HepG2 (cell line): ENCODE measurements at regions not wholly inside any gene's neighbourhood (a gene's known extent, or its start where the extent isn't known, plus 50 kb on each side); places are given as distances from the start of the nearest gene placed in this dataset.

Source experiments
- ATAC-seq: fragments of 200-7000 bp; cut with Tn5 transposase; 3 replicates; pipeline ENCODE4 v1.9.1; 2020; ENCODE audit warnings: mild to moderate bottlenecking, moderate library complexity
- BruUV-seq: library from RNA; stranded (reverse); fragments of 400-500 nt; replicated peaks from 2 replicates; lab custom pipeline; 2021; lab: Mats Ljungman, UMichigan
- CTCF ChIA-PET: fragments of 300-600 bp; formaldehyde crosslinking; extraction: SDS; loops from one replicate; lab custom pipeline; 2021; ENCODE audit warnings: low total read pairs, inconsistent platforms, low intra/inter-chr PET ratio; lab: Yijun Ruan, JAX
- POLR2A ChIA-PET: fragments of 350-600 bp; sonication (Branson Sonifier 250); formaldehyde crosslinking; loops from one replicate; lab custom pipeline; 2020; ENCODE audit warnings: antibody characterized with exemption, inconsistent platforms; lab: Yijun Ruan, JAX
- DNase-seq: peaks from one replicate; pipeline ENCODE4 v3.0.0-alpha.2; 2015; ENCODE audit warnings: low spot score
- FAIRE-seq: peaks from 3 replicates; lab custom pipeline; 2011; peaks lifted over from hg19 to GRCh38; lab: Jason Lieb, UNC
- H2AFZ ChIP-seq: one replicate; pipeline ENCODE4 v1.6.1; 2011; ENCODE audit warnings: low read length, inconsistent platforms
- H3K27ac ChIP-seq: fragments of 300-600 bp; 3 replicates; pipeline ENCODE4 v1.8.0; 2011; ENCODE audit warnings: mixed run types, mild to moderate bottlenecking, mixed read lengths, low read length, inconsistent platforms; ENCODE audit not compliant: insufficient read depth; ENCODE audit errors: extremely low read length
- H3K27me3 ChIP-seq, 2 experiments: fragments of 200-600 bp in 1 of 2; 2 replicates in 1 of 2; 3 replicates in 1 of 2; pipeline versions ENCODE4 v1.6.0 to v1.8.0; 2011; ENCODE audit warnings: low read length in 2 of 2, mild to moderate bottlenecking in 2 of 2, moderate library complexity in 2 of 2, inconsistent platforms in 1 of 2; ENCODE audit not compliant: insufficient read depth in 2 of 2, control insufficient read depth in 1 of 2
- H3K36me3 ChIP-seq, 2 experiments: fragments of 200-600 bp in 1 of 2; replicated peaks in 1 of 2; 2 replicates in 1 of 2; 3 replicates in 1 of 2; pipeline versions ENCODE4 v1.5.1 to v1.8.0; 2011; ENCODE audit warnings: low read length in 2 of 2, inconsistent platforms in 1 of 2; ENCODE audit not compliant: insufficient read depth in 2 of 2, control insufficient read depth in 1 of 2
- H3K4me1 ChIP-seq: 2 replicates; pipeline ENCODE4 v1.5.1; 2012; ENCODE audit warnings: low read length, inconsistent platforms; ENCODE audit not compliant: insufficient read depth
- H3K4me2 ChIP-seq: 2 replicates; pipeline ENCODE4 v1.6.0; 2011; ENCODE audit warnings: low read depth, low read length, inconsistent platforms
- H3K4me3 ChIP-seq, 3 experiments: fragments of 200-600 bp in 1 of 3; sonication (generic), shearing (Covaris generic) in 1 of 3; replicated peaks in 1 of 3; 2 replicates each; pipeline ENCODE4 v1.5.1; 2011 to 2016; ENCODE audit warnings: low read length in 3 of 3, inconsistent platforms in 2 of 3, low read depth in 2 of 3, mild to moderate bottlenecking in 2 of 3, control low read depth in 1 of 3, mixed read lengths in 1 of 3; ENCODE audit not compliant: insufficient read depth in 1 of 3
- H3K79me2 ChIP-seq: one replicate; pipeline ENCODE4 v1.6.1; 2011; ENCODE audit warnings: low read length, inconsistent platforms; ENCODE audit not compliant: insufficient read depth
- H3K9ac ChIP-seq: 2 replicates; pipeline ENCODE4 v1.6.0; 2011; ENCODE audit warnings: mild to moderate bottlenecking, low read depth, low read length, inconsistent platforms; ENCODE audit not compliant: insufficient read depth
- H3K9me3 ChIP-seq: 2 replicates; pipeline ENCODE4 v1.5.1; 2012; ENCODE audit warnings: mild to moderate bottlenecking, low read length
- H4K20me1 ChIP-seq: 2 replicates; pipeline ENCODE4 v1.6.0; 2011; ENCODE audit warnings: inconsistent platforms, mild to moderate bottlenecking, low read length, moderate library complexity; ENCODE audit not compliant: insufficient read depth
- ARHGAP35 ChIP-seq: sonication (generic); formaldehyde crosslinking; IDR thresholded peaks from 2 replicates; pipeline ENCODE4 v1.9.0; 2022; ENCODE audit warnings: mild to moderate bottlenecking, inconsistent platforms, moderate library complexity, missing genetic modification reagents, borderline replicate concordance
- BCLAF1 ChIP-seq: fragments of 450-650 bp; IDR thresholded peaks from 2 replicates; pipeline ENCODE4 v1.6.1; 2017; ENCODE audit warnings: mild to moderate bottlenecking
- CHD4 ChIP-seq: fragments of 200-600 bp; sonication (generic); IDR thresholded peaks from 2 replicates; pipeline ENCODE4 v1.7.0; 2017; ENCODE audit warnings: mild to moderate bottlenecking, low read length, borderline replicate concordance
- HIVEP1 ChIP-seq: sonication (generic); formaldehyde crosslinking; IDR thresholded peaks from 2 replicates; pipeline ENCODE4 v1.4.0; 2020; ENCODE audit warnings: mild to moderate bottlenecking, missing genetic modification reagents
- IKZF5 ChIP-seq: IDR thresholded peaks from 2 replicates; pipeline ENCODE4 v1.6.1; 2018; ENCODE audit warnings: missing genetic modification reagents, mild to moderate bottlenecking, missing compliant biosample characterization
- MLLT10 ChIP-seq: sonication (generic); formaldehyde crosslinking; IDR thresholded peaks from 2 replicates; pipeline ENCODE4 v1.4.0; 2020; ENCODE audit warnings: missing genetic modification reagents
- MYPOP ChIP-seq: sonication (generic); formaldehyde crosslinking; IDR thresholded peaks from 2 replicates; pipeline ENCODE4 v1.8.1; 2023; ENCODE audit warnings: mild to moderate bottlenecking, moderate library complexity, missing genetic modification reagents
- RARA ChIP-seq: IDR thresholded peaks from 2 replicates; pipeline ENCODE4 v1.6.1; 2016; ENCODE audit warnings: missing genetic modification reagents, missing compliant biosample characterization
- TBL1XR1 ChIP-seq: fragments of 150-350 bp; IDR thresholded peaks from 2 replicates; pipeline ENCODE4 v1.6.1; 2014; ENCODE audit warnings: borderline replicate concordance, low read length; ENCODE audit not compliant: partially characterized antibody
- ZNF501 ChIP-seq: sonication (generic); formaldehyde crosslinking; IDR thresholded peaks from 2 replicates; pipeline ENCODE4 v1.5.1; 2020; ENCODE audit warnings: mild to moderate bottlenecking, moderate library complexity, missing genetic modification reagents
- ZNF639 ChIP-seq: conservative IDR thresholded peaks from 2 replicates; pipeline ENCODE4 v1.6.1; 2018; ENCODE audit warnings: missing genetic modification reagents
- ZNF766 ChIP-seq: sonication (generic); formaldehyde crosslinking; IDR thresholded peaks from 2 replicates; pipeline ENCODE4 v1.5.0; 2020; ENCODE audit warnings: missing genetic modification reagents, borderline replicate concordance
- ZNF772 ChIP-seq: sonication (generic); formaldehyde crosslinking; IDR thresholded peaks from 2 replicates; pipeline ENCODE4 v1.5.0; 2020; ENCODE audit warnings: mild to moderate bottlenecking, missing genetic modification reagents
- ZSCAN30 ChIP-seq: sonication (generic); formaldehyde crosslinking; IDR thresholded peaks from 2 replicates; pipeline ENCODE4 v1.5.0; 2020; ENCODE audit warnings: mild to moderate bottlenecking, missing genetic modification reagents
- WGBS: methylation state at CpG from one replicate; pipeline ENCODE4 v1.1.6; 2017; ENCODE audit warnings: low lambda C conversion rate; 5-methylcytosine and 5-hydroxymethylcytosine counted together
- in situ Hi-C: cut with HindIII; loops from 2 replicates; pipeline ENCODE4 v1.10.0; 2017; ENCODE audit warnings: low pct_unique_long_range_greater_than_20kb; ENCODE audit not compliant: extremely low pct_ligation_motif_present
- intact Hi-C: fragments of 100-400 bp; cut with micrococcal nuclease; formaldehyde crosslinking; loops from one replicate; pipeline ENCODE4 v1.10.0; 2022; ENCODE audit not compliant: unreplicated experiment

GRCh38 chr11:126148317-126148716 is 63.1 kb downstream of the RPUSD4 start (continued):
- no peak for TF ChIP-seq BCLAF1
- no peak for TF ChIP-seq ZNF772 (CRISPR knock-in tag)
- no peak for TF ChIP-seq CHD4
- TF ChIP-seq ZSCAN30 (CRISPR knock-in tag) = no peak
- no peak for TF ChIP-seq RARA (CRISPR knock-in tag)
- no peak for TF ChIP-seq IKZF5 (CRISPR knock-in tag)
- TF ChIP-seq ARHGAP35 (CRISPR knock-in tag) = no peak

GRCh38 chr11:126147208-126148111 is 64.0 kb downstream of the RPUSD4 start:
- no peaks in the 10 kb centered on the region for H4K20me1 ChIP-seq
- peak overlapping the region; percentile 52 to 83 (median 55) for H3K4me3 ChIP-seq
- in situ Hi-C loops = no loop called here
- CTCF ChIA-PET = no interaction called here
- H3K9ac ChIP-seq = peak overlapping the region; percentile 77
- no peaks in the 10 kb centered on the region for H3K36me3 ChIP-seq
- no peak overlapping the region for H2AFZ ChIP-seq
- ATAC-seq (peak; percentile 92), FAIRE-seq (peak; percentile 98), DNase-seq (peak; percentile 94)
- no TSS peak for BruUV-seq
- H3K27me3 ChIP-seq = no peaks in the 10 kb centered on the region
- peak overlapping the region; percentile 88 for H3K27ac ChIP-seq
- intact Hi-C loops = loop anchor here (1.0 to 2.0 kb wide), 3 partner anchors 39 to 85 kb away; partner anchors contain the start of gene CDON
- 0% methylated on average over 7 of the region's 12 CpGs for WGBS
- no peaks in the 10 kb centered on the region for H3K9me3 ChIP-seq
- H3K79me2 ChIP-seq = no peaks in the 10 kb centered on the region
- H3K4me2 ChIP-seq = peak overlapping the region; percentile 100
- POLR2A ChIA-PET = interaction anchor here (0.6 to 4.9 kb wide), 21 partner anchors 11 to 465 kb away, joined by 3 to 104 read pairs (median 6); partner anchors contain the start of genes CDON, FAM118B and RPUSD4
- peaks cover 72% of the 10 kb centered on the region for H3K4me1 ChIP-seq
- TF ChIP-seq ZNF766 (CRISPR knock-in tag) = no peak
- peak; percentile 16; the same call in 1 of the 2 replicates for TF ChIP-seq MYPOP
- no peak for TF ChIP-seq MLLT10 (CRISPR knock-in tag)
- no peak for TF ChIP-seq HIVEP1 (CRISPR knock-in tag)
- peak; percentile 30; the same call in 1 of the 2 replicates for TF ChIP-seq ZNF501 (CRISPR knock-in tag)
- TF ChIP-seq TBL1XR1 = peak; percentile 95
- no peak for TF ChIP-seq ZNF639 (CRISPR knock-in tag)
